ENCODE measurements at regions not wholly inside any gene's neighbourhood (a gene's known extent, or its start where the extent isn't known, plus 50 kb on each side); places are given as distances from the start of the nearest gene placed in this dataset.

GRCh38 chr2:230648356-230648755, 64.3 kb upstream of the CAB39 start:
- no peaks in the 10 kb centered on the region for H4K20me1 ChIP-seq (replicated peaks; ENCODE audit: control insufficient read depth, extremely low read depth, insufficient read depth, low read length)
- FAIRE-seq (no peak), DNase-seq (ENCODE audit: low read depth, low spot score) (no peak)
- ChIA-PET POLR2A (no interaction called here), CTCF (interaction anchor here (2.6 kb wide), 1 partner anchor 150 kb away, joined by 9 read pairs; no protein-coding TSS in a partner anchor)
- peaks cover 3% of the 10 kb centered on the region for H3K4me1 ChIP-seq (ENCODE audit: control insufficient read depth, extremely low read depth, insufficient read depth, low read length)
- TF ChIP-seq MAX (IDR thresholded peaks at IDR 0.05; ENCODE audit: insufficient read depth, insufficient read length) (no peak), MYC (IDR thresholded peaks at IDR 0.05; ENCODE audit: low read depth, low read length) (no peak), EZH2 (IDR thresholded peaks at IDR 0.05; ENCODE audit: borderline replicate concordance, low read depth, low read length, severe bottlenecking) (no peak), POLR2A (IDR thresholded peaks at IDR 0.05; ENCODE audit: low read depth, low read length) (no peak)
- no TSS peak for BruUV-seq (replicated peaks)
- no peak overlapping the region for H3K27ac ChIP-seq (ENCODE audit: insufficient read depth, low read depth, low read length)
- H3K9ac ChIP-seq (replicated peaks; ENCODE audit: extremely low read depth, insufficient read depth, low read length) = no peak overlapping the region
- no peaks in the 10 kb centered on the region for H3K79me2 ChIP-seq (ENCODE audit: control insufficient read depth, insufficient read depth, low read length)
- no peak overlapping the region for H2AFZ ChIP-seq (ENCODE audit: low read depth, low read length)
- intact Hi-C loops (cut with micrococcal nuclease) = no loop called here
- H3K27me3 ChIP-seq (ENCODE audit: control insufficient read depth in 2 of 2, insufficient read depth in 2 of 2, low read length in 2 of 2) = no peaks in the 10 kb centered on the region
- no peaks in the 10 kb centered on the region for H3K36me3 ChIP-seq (ENCODE audit: control insufficient read depth in 2 of 2, extremely low read depth in 1 of 2, insufficient read depth in 2 of 2, low read length in 2 of 2)
- no peaks in the 10 kb centered on the region for H3K9me3 ChIP-seq (replicated peaks; ENCODE audit: control insufficient read depth, insufficient read depth, low read length)
- no peaks in the 10 kb centered on the region for H3K9me1 ChIP-seq (replicated peaks; ENCODE audit: control insufficient read depth, extremely low read depth, insufficient read depth, low read length)
- dilution Hi-C loops (cut with MboI; ENCODE audit: extremely low pct_ligation_motif_present, low sequenced_read_pairs) = no loop called here
- H3K4me2 ChIP-seq (ENCODE audit: insufficient read depth, low read length) = no peak overlapping the region
- H3K4me3 ChIP-seq (replicated peaks in 1 of 3; ENCODE audit: insufficient read depth in 1 of 3, low read depth in 1 of 3, low read length in 3 of 3) = no peak overlapping the region

GRCh38 chr2:230650585-230651137, 62.0 kb upstream of the CAB39 start:
- H4K20me1 ChIP-seq (replicated peaks; ENCODE audit: control insufficient read depth, extremely low read depth, insufficient read depth, low read length) = no peaks in the 10 kb centered on the region
- H3K9ac ChIP-seq (replicated peaks; ENCODE audit: extremely low read depth, insufficient read depth, low read length) = no peak overlapping the region
- no peaks in the 10 kb centered on the region for H3K27me3 ChIP-seq (ENCODE audit: control insufficient read depth in 2 of 2, insufficient read depth in 2 of 2, low read length in 2 of 2)
- dilution Hi-C loops (cut with MboI; ENCODE audit: extremely low pct_ligation_motif_present, low sequenced_read_pairs) (no loop called here), intact Hi-C loops (cut with micrococcal nuclease) (no loop called here)
- no peak overlapping the region for H3K4me3 ChIP-seq (replicated peaks in 1 of 3; ENCODE audit: insufficient read depth in 1 of 3, low read depth in 1 of 3, low read length in 3 of 3)
- ChIA-PET CTCF (interaction anchor here (1.1 to 2.6 kb wide), 2 partner anchors 9 to 148 kb away, joined by 3 to 9 read pairs; no protein-coding TSS in a partner anchor), POLR2A (no interaction called here)
- TF ChIP-seq POLR2AphosphoS5 (IDR thresholded peaks at IDR 0.05; ENCODE audit: insufficient read depth, low read depth, low read length) = no peak
- no peak for TF ChIP-seq POLR2A (IDR thresholded peaks at IDR 0.05; ENCODE audit: low read depth, low read length)
- no peak for TF ChIP-seq MAX (IDR thresholded peaks at IDR 0.05; ENCODE audit: insufficient read depth, insufficient read length)
- no peak for TF ChIP-seq MYC (IDR thresholded peaks at IDR 0.05; ENCODE audit: low read depth, low read length)
- no peak for TF ChIP-seq EZH2 (IDR thresholded peaks at IDR 0.05; ENCODE audit: borderline replicate concordance, low read depth, low read length, severe bottlenecking)
- TF ChIP-seq CTCF (IDR thresholded peaks at IDR 0.05; ENCODE audit: extremely low read depth in 1 of 2, insufficient read depth in 1 of 2, low read depth in 1 of 2, low read length in 2 of 2) = no peak
- TF ChIP-seq GATA2 (IDR thresholded peaks at IDR 0.05; ENCODE audit: insufficient read depth, insufficient read length, low read depth, low read length) = no peak
- TF ChIP-seq FOS (IDR thresholded peaks at IDR 0.05; ENCODE audit: borderline replicate concordance, insufficient read depth, low read length) = no peak
- TF ChIP-seq JUN (IDR thresholded peaks at IDR 0.05; ENCODE audit: borderline replicate concordance, insufficient read depth, insufficient read length, low read depth) = no peak
- no TSS peak for BruUV-seq (replicated peaks)
- H3K79me2 ChIP-seq (ENCODE audit: control insufficient read depth, insufficient read depth, low read length) = no peaks in the 10 kb centered on the region
- no peaks in the 10 kb centered on the region for H3K9me3 ChIP-seq (replicated peaks; ENCODE audit: control insufficient read depth, insufficient read depth, low read length)
- no peak overlapping the region for H2AFZ ChIP-seq (ENCODE audit: low read depth, low read length)
- no peak for FAIRE-seq
- H3K4me2 ChIP-seq (ENCODE audit: insufficient read depth, low read length) = no peak overlapping the region
- no peaks in the 10 kb centered on the region for H3K9me1 ChIP-seq (replicated peaks; ENCODE audit: control insufficient read depth, extremely low read depth, insufficient read depth, low read length)
- no peak for DNase-seq (ENCODE audit: low read depth, low spot score)
- no peak overlapping the region for H3K27ac ChIP-seq (ENCODE audit: insufficient read depth, low read depth, low read length)
- H3K4me1 ChIP-seq (ENCODE audit: control insufficient read depth, extremely low read depth, insufficient read depth, low read length) = no peaks in the 10 kb centered on the region
- H3K36me3 ChIP-seq (ENCODE audit: control insufficient read depth in 2 of 2, extremely low read depth in 1 of 2, insufficient read depth in 2 of 2, low read length in 2 of 2) = no peaks in the 10 kb centered on the region
